HCT116 (cell line): ENCODE measurements at regions not wholly inside any gene's neighbourhood (a gene's known extent, or its start where the extent isn't known, plus 50 kb on each side); places are given as distances from the start of the nearest gene placed in this dataset.
"Not testable (repeated sequence)": the region's sequence is repeated elsewhere in the genome, so short reads cannot be mapped to it uniquely, and the experiment has no call there.

Source experiments
- ATAC-seq: fragments of 200-7000 bp; cut with Tn5 transposase; 2 replicates; pipeline ENCODE4 v1.9.1; 2020; ENCODE audit warnings: mild to moderate bottlenecking, moderate library complexity
- BruUV-seq: library from RNA; stranded (reverse); fragments of 400-500 nt; replicated peaks from 2 replicates; lab custom pipeline; 2021; lab: Mats Ljungman, UMichigan
- CTCF ChIA-PET: fragments of 300-600 bp; sonication (Branson Sonifier 250); formaldehyde crosslinking; loops from one replicate; lab custom pipeline; 2021; ENCODE audit warnings: antibody characterized with exemption; lab: Charles Lee
- POLR2A ChIA-PET: fragments of 300-600, 350-600 bp; sonication (Branson Sonifier 250); formaldehyde crosslinking; loops from one replicate; lab custom pipeline; 2021; ENCODE audit warnings: antibody characterized with exemption; lab: Charles Lee
- RAD21 ChIA-PET, 2 experiments: fragments of 300-600 bp; sonication (Branson Sonifier 250); formaldehyde crosslinking; loops; one replicate each; lab custom pipeline; 2023; ENCODE audit warnings: low total read pairs in 2 of 2; ENCODE audit not compliant: uncharacterized antibody in 2 of 2, unreplicated experiment in 2 of 2, low non-redundant PET in 1 of 2; lab: Charles Lee
- DNase-seq: peaks from one replicate; pipeline ENCODE4 v3.0.0-alpha.2; 2010; ENCODE audit warnings: low read depth, low spot score
- H2AFZ ChIP-seq: fragments of 200-600 bp; shearing (Covaris generic), sonication (generic); 2 replicates; pipeline ENCODE4 v1.6.1; 2017; ENCODE audit warnings: low read depth, mixed run types, mixed read lengths, antibody characterized with exemption, low read length; ENCODE audit not compliant: poor library complexity, severe bottlenecking
- H3K27ac ChIP-seq: 2 replicates; pipeline ENCODE4 v1.5.1; 2012; ENCODE audit warnings: low read depth, low read length
- H3K27me3 ChIP-seq: fragments of 200-600 bp; sonication (generic); 2 replicates; pipeline ENCODE4 v1.6.1; 2016; ENCODE audit warnings: mixed run types, low read length, mixed read lengths; ENCODE audit not compliant: insufficient read depth
- H3K36me3 ChIP-seq, 2 experiments: fragments of 200-500 bp in 1 of 2; fragments of 200-600 bp in 1 of 2; sonication (Bioruptor generic) in 1 of 2; sonication (generic) in 1 of 2; 2 replicates each; pipeline versions ENCODE4 v1.5.1 to v1.6.1; 2014 to 2016; ENCODE audit warnings: low read length in 2 of 2, inconsistent platforms in 1 of 2, mixed read lengths in 1 of 2, mixed run types in 1 of 2; ENCODE audit not compliant: insufficient read depth in 2 of 2, control insufficient read depth in 1 of 2
- H3K4me1 ChIP-seq, 2 experiments: fragments of 200-600 bp in 1 of 2; sonication (generic) in 1 of 2; 2 replicates each; pipeline versions ENCODE4 v1.5.1 to v1.6.1; 2012 to 2017; ENCODE audit warnings: low read length in 2 of 2, inconsistent platforms in 1 of 2, mild to moderate bottlenecking in 1 of 2, mixed read lengths in 1 of 2, mixed run types in 1 of 2, moderate library complexity in 1 of 2; ENCODE audit not compliant: insufficient read depth in 2 of 2, control insufficient read depth in 1 of 2
- H3K4me2 ChIP-seq: fragments of 200-600 bp; sonication (generic); 2 replicates; pipeline ENCODE4 v1.6.1; 2017; ENCODE audit warnings: mixed run types, low read length, mixed read lengths
- H3K4me3 ChIP-seq, 2 experiments: fragments of 200-600 bp in 1 of 2; sonication (generic) in 1 of 2; replicated peaks in 1 of 2; 2 replicates each; pipeline ENCODE4 v1.5.1; 2011 to 2016; ENCODE audit warnings: low read length in 2 of 2, control low read depth in 1 of 2, low read depth in 1 of 2, mild to moderate bottlenecking in 1 of 2, mixed read lengths in 1 of 2, mixed run types in 1 of 2
- H3K79me2 ChIP-seq: fragments of 200-600 bp; sonication (generic); 2 replicates; pipeline ENCODE4 v1.6.1; 2017; ENCODE audit warnings: mild to moderate bottlenecking, mixed run types, low read length, moderate library complexity, mixed read lengths; ENCODE audit not compliant: insufficient read depth
- H3K9ac ChIP-seq: fragments of 200-600 bp; sonication (generic); 2 replicates; pipeline ENCODE4 v1.6.1; 2016; ENCODE audit warnings: low read length, mixed read lengths
- H3K9me2 ChIP-seq: fragments of 200-600 bp; sonication (generic), shearing (Covaris generic); 2 replicates; pipeline ENCODE4 v1.6.1; 2017; ENCODE audit warnings: mixed run types, mild to moderate bottlenecking, moderate library complexity; ENCODE audit not compliant: insufficient read depth
- H3K9me3 ChIP-seq, 2 experiments: fragments of 200-500 bp in 1 of 2; fragments of 200-600 bp in 1 of 2; sonication (Bioruptor generic) in 1 of 2; sonication (generic) in 1 of 2; 2 replicates each; pipeline ENCODE4 v1.6.1; 2014 to 2017; ENCODE audit warnings: low read length in 2 of 2, mixed read lengths in 2 of 2, inconsistent platforms in 1 of 2, low read depth in 1 of 2, mild to moderate bottlenecking in 1 of 2, mixed run types in 1 of 2, moderate library complexity in 1 of 2; ENCODE audit not compliant: control insufficient read depth in 1 of 2, insufficient read depth in 1 of 2
- H4K20me1 ChIP-seq: fragments of 200-600 bp; sonication (generic), shearing (Covaris generic); 2 replicates; pipeline ENCODE4 v1.6.1; 2017; ENCODE audit warnings: mixed run types, mild to moderate bottlenecking, moderate library complexity; ENCODE audit not compliant: insufficient read depth
- ATF3 ChIP-seq: IDR thresholded peaks from 2 replicates; pipeline ENCODE4 v1.6.1; 2012
- CBX3 ChIP-seq: IDR thresholded peaks from 2 replicates; pipeline ENCODE4 v1.6.1; 2012; ENCODE audit warnings: low read depth
- CEBPB ChIP-seq: IDR thresholded peaks from 2 replicates; pipeline ENCODE4 v1.6.1; 2012; ENCODE audit warnings: low read depth
- EGR1 ChIP-seq: IDR thresholded peaks from 2 replicates; pipeline ENCODE4 v1.6.1; 2012; ENCODE audit warnings: low read depth
- ELF1 ChIP-seq: IDR thresholded peaks from 2 replicates; pipeline ENCODE4 v1.6.1; 2012; ENCODE audit warnings: low read depth, borderline replicate concordance
- EZH2 ChIP-seq: fragments of 200-600 bp; sonication (generic); IDR thresholded peaks from 2 replicates; pipeline ENCODE4 v1.6.1; 2017; ENCODE audit warnings: antibody characterized with exemption, mixed run types
- EZH2phosphoT487 ChIP-seq: fragments of 200-600 bp; IDR thresholded peaks from 2 replicates; pipeline ENCODE4 v1.6.1; 2018; ENCODE audit warnings: antibody characterized with exemption, borderline replicate concordance
- JUND ChIP-seq: IDR thresholded peaks from 2 replicates; pipeline ENCODE4 v1.6.1; 2012
- POLR2AphosphoS5 ChIP-seq: IDR thresholded peaks from 2 replicates; pipeline ENCODE4 v1.6.1; 2011; ENCODE audit warnings: mild to moderate bottlenecking, low read depth, low read length, moderate library complexity
- RAD21 ChIP-seq: IDR thresholded peaks from 2 replicates; pipeline ENCODE4 v1.6.1; 2012; ENCODE audit warnings: low read depth, mild to moderate bottlenecking
- SP1 ChIP-seq: IDR thresholded peaks from 2 replicates; pipeline ENCODE4 v1.6.1; 2012; ENCODE audit warnings: low read depth
- TCF7L2 ChIP-seq: IDR thresholded peaks from 2 replicates; pipeline ENCODE4 v1.7.0; 2011; ENCODE audit warnings: borderline replicate concordance, inconsistent platforms; ENCODE audit not compliant: insufficient read depth, insufficient read length; ENCODE audit errors: extremely low read depth
- ZBTB33 ChIP-seq: IDR thresholded peaks from 2 replicates; pipeline ENCODE4 v1.6.1; 2011; ENCODE audit warnings: mild to moderate bottlenecking, low read length, moderate library complexity; ENCODE audit not compliant: insufficient replicate concordance; ENCODE audit errors: extremely low read depth
- intact Hi-C: fragments of 100-400 bp; cut with micrococcal nuclease; formaldehyde crosslinking; loops from 2 replicates; pipeline ENCODE4 v1.10.0; 2022

- ATAC-seq, BruUV-seq, POLR2A ChIA-PET, H3K9me3 ChIP-seq, DNase-seq, H3K36me3 ChIP-seq, CTCF ChIA-PET, H3K27ac ChIP-seq, H3K79me2 ChIP-seq, H2AFZ ChIP-seq, H3K4me2 ChIP-seq, H3K9ac ChIP-seq, intact Hi-C loops, H4K20me1 ChIP-seq, H3K9me2 ChIP-seq, RAD21 ChIA-PET, H3K4me1 ChIP-seq, H3K4me3 ChIP-seq: not testable (repeated sequence)
- H3K27me3 ChIP-seq: peaks cover 44% of the 10 kb centered on the region
Measured at GRCh38 chr9:135307919-135308318, 171.7 kb upstream of the PPP1R26 start.

GRCh38 chr9:135308821-135309762 lies 170.5 kb upstream of the PPP1R26 start:
- no peak overlapping the region for H3K9ac ChIP-seq
- no peak overlapping the region for H3K4me3 ChIP-seq
- no peaks in the 10 kb centered on the region for H3K36me3 ChIP-seq
- CTCF ChIA-PET: no interaction called here
- H3K4me1 ChIP-seq: no peaks in the 10 kb centered on the region
- no peaks in the 10 kb centered on the region for H3K9me3 ChIP-seq
- no peaks in the 10 kb centered on the region for H4K20me1 ChIP-seq
- DNase-seq: no peak
- no peaks in the 10 kb centered on the region for H3K9me2 ChIP-seq
- POLR2A ChIA-PET: no interaction called here
- no peak overlapping the region for H2AFZ ChIP-seq
- BruUV-seq: no TSS peak
- no peak for TF ChIP-seq SP1
- TF ChIP-seq ELF1: no peak
- no peak for TF ChIP-seq CBX3
- TF ChIP-seq ATF3: no peak
- no peak for TF ChIP-seq RAD21
- TF ChIP-seq CEBPB: no peak
- TF ChIP-seq EGR1: no peak
- TF ChIP-seq TCF7L2: no peak
- no peak for TF ChIP-seq EZH2phosphoT487
- TF ChIP-seq POLR2AphosphoS5: no peak
- no peak for TF ChIP-seq ZBTB33
- no peak for TF ChIP-seq EZH2
- no peak for TF ChIP-seq JUND
- TF ChIP-seq, all 23 proteins: peak for 0
- peaks cover 38% of the 10 kb centered on the region for H3K27me3 ChIP-seq
- H3K79me2 ChIP-seq: no peaks in the 10 kb centered on the region
- H3K4me2 ChIP-seq: no peak overlapping the region
- RAD21 ChIA-PET: no interaction called here
- ATAC-seq: no peak
- intact Hi-C loops: no loop called here
- no peak overlapping the region for H3K27ac ChIP-seq
